Mucosa of rectum (tissue), 2 donors: ENCODE measurements at regions not wholly inside any gene's neighbourhood (a gene's known extent, or its start where the extent isn't known, plus 50 kb on each side); places are given as distances from the start of the nearest gene placed in this dataset.

Experiments used
- H3K27ac ChIP-seq, 2 donors: one replicate each; pipeline ENCODE4 v1.7.0; 2013; ENCODE audit warnings: inconsistent platforms in 2 of 2, low read depth in 2 of 2, low read length in 2 of 2
- H3K27me3 ChIP-seq, 2 donors: one replicate each; pipeline ENCODE4 v1.7.0; 2013; ENCODE audit warnings: low read length in 2 of 2; ENCODE audit not compliant: control insufficient read depth in 2 of 2, insufficient read depth in 2 of 2
- H3K36me3 ChIP-seq, 2 donors: one replicate each; pipeline ENCODE4 v1.7.0; 2013; ENCODE audit warnings: low read length in 2 of 2; ENCODE audit not compliant: control insufficient read depth in 2 of 2, insufficient read depth in 2 of 2
- H3K4me1 ChIP-seq, 2 donors: one replicate each; pipeline ENCODE4 v1.7.0; 2013; ENCODE audit warnings: low read length in 2 of 2, mild to moderate bottlenecking in 1 of 2; ENCODE audit not compliant: control insufficient read depth in 2 of 2, insufficient read depth in 2 of 2
- H3K4me3 ChIP-seq, 2 donors: one replicate each; pipeline ENCODE4 v1.7.0; 2013; ENCODE audit warnings: low read length in 2 of 2
- H3K9ac ChIP-seq, 2 donors: one replicate each; pipeline ENCODE4 v1.7.0; 2013; ENCODE audit warnings: low read length in 2 of 2, low read depth in 1 of 2, mild to moderate bottlenecking in 1 of 2
- H3K9me3 ChIP-seq, 2 donors: one replicate each; pipeline ENCODE4 v1.7.0; 2013; ENCODE audit warnings: low read length in 2 of 2; ENCODE audit not compliant: control insufficient read depth in 2 of 2
- donor health status: healthy.
- donor health status: Normal muscosa, but diverticular disease.

- H3K9ac ChIP-seq = no peak overlapping the region
- H3K27me3 ChIP-seq = no peaks in the 10 kb centered on the region
- no peak overlapping the region for H3K4me3 ChIP-seq
- no peak overlapping the region for H3K27ac ChIP-seq
- H3K36me3 ChIP-seq = no peaks in the 10 kb centered on the region
- no peaks in the 10 kb centered on the region for H3K9me3 ChIP-seq
- H3K4me1 ChIP-seq = no peaks in the 10 kb centered on the region
Observed at GRCh38 chr2:196427986-196428634, 211.4 kb upstream of the CCDC150 start.

GRCh38 chr2:196431076-196431475, 208.4 kb upstream of the CCDC150 start:
- Histone ChIP-seq H3K27me3 (no peaks in the 10 kb centered on the region), H3K4me1 (no peaks in the 10 kb centered on the region), H3K36me3 (no peaks in the 10 kb centered on the region), H3K9me3 (no peaks in the 10 kb centered on the region), H3K27ac (no peak overlapping the region), H3K9ac (no peak overlapping the region), H3K4me3 (no peak overlapping the region)

- no peak overlapping the region for H3K9ac ChIP-seq
- no peaks in the 10 kb centered on the region for H3K4me1 ChIP-seq
- no peak overlapping the region for H3K27ac ChIP-seq
- no peak overlapping the region for H3K4me3 ChIP-seq
- no peaks in the 10 kb centered on the region for H3K27me3 ChIP-seq
- no peaks in the 10 kb centered on the region for H3K9me3 ChIP-seq
- no peaks in the 10 kb centered on the region for H3K36me3 ChIP-seq
Observed at GRCh38 chr2:196431957-196432356, 207.6 kb upstream of the CCDC150 start.

- no peaks in the 10 kb centered on the region for H3K4me1 ChIP-seq
- H3K27me3 ChIP-seq = no peaks in the 10 kb centered on the region
- H3K9me3 ChIP-seq = no peaks in the 10 kb centered on the region
- H3K4me3 ChIP-seq = no peak overlapping the region
- no peak overlapping the region for H3K27ac ChIP-seq
- no peak overlapping the region for H3K9ac ChIP-seq
- H3K36me3 ChIP-seq = no peaks in the 10 kb centered on the region
Observed at GRCh38 chr2:196433116-196433515, 206.4 kb upstream of the CCDC150 start.

- Histone ChIP-seq H3K36me3 (no peaks in the 10 kb centered on the region), H3K9ac (no peak overlapping the region), H3K27ac (no peak overlapping the region), H3K4me1 (no peaks in the 10 kb centered on the region), H3K27me3 (no peaks in the 10 kb centered on the region), H3K9me3 (no peaks in the 10 kb centered on the region), H3K4me3 (no peak overlapping the region)
Observed at GRCh38 chr2:196434217-196434616, 205.3 kb upstream of the CCDC150 start.

GRCh38 chr2:196435189-196435588, 204.3 kb upstream of the CCDC150 start:
- no peaks in the 10 kb centered on the region for H3K36me3 ChIP-seq
- no peaks in the 10 kb centered on the region for H3K27me3 ChIP-seq
- H3K4me1 ChIP-seq = no peaks in the 10 kb centered on the region
- no peaks in the 10 kb centered on the region for H3K9me3 ChIP-seq
- no peak overlapping the region for H3K9ac ChIP-seq
- H3K27ac ChIP-seq = no peak overlapping the region
- no peak overlapping the region for H3K4me3 ChIP-seq

GRCh38 chr2:196437626-196438025, 201.9 kb upstream of the CCDC150 start:
- H3K4me1 ChIP-seq = no peaks in the 10 kb centered on the region
- no peaks in the 10 kb centered on the region for H3K36me3 ChIP-seq
- no peaks in the 10 kb centered on the region for H3K9me3 ChIP-seq
- no peak overlapping the region for H3K27ac ChIP-seq
- no peak overlapping the region for H3K4me3 ChIP-seq
- H3K9ac ChIP-seq = no peak overlapping the region
- no peaks in the 10 kb centered on the region for H3K27me3 ChIP-seq

- Histone ChIP-seq H3K4me3 (no peak overlapping the region), H3K4me1 (no peaks in the 10 kb centered on the region), H3K27me3 (no peaks in the 10 kb centered on the region), H3K36me3 (no peaks in the 10 kb centered on the region), H3K27ac (no peak overlapping the region), H3K9ac (no peak overlapping the region), H3K9me3 (no peaks in the 10 kb centered on the region)
Observed at GRCh38 chr2:196439760-196440159, 199.8 kb upstream of the CCDC150 start.

GRCh38 chr2:196440413-196440812, 199.1 kb upstream of the CCDC150 start:
- no peaks in the 10 kb centered on the region for H3K36me3 ChIP-seq
- no peaks in the 10 kb centered on the region for H3K9me3 ChIP-seq
- H3K4me3 ChIP-seq = no peak overlapping the region
- no peaks in the 10 kb centered on the region for H3K4me1 ChIP-seq
- no peaks in the 10 kb centered on the region for H3K27me3 ChIP-seq
- no peak overlapping the region for H3K27ac ChIP-seq
- no peak overlapping the region for H3K9ac ChIP-seq

- Histone ChIP-seq H3K9me3 (no peaks in the 10 kb centered on the region), H3K4me3 (no peak overlapping the region), H3K27ac (no peak overlapping the region), H3K9ac (no peak overlapping the region), H3K27me3 (no peaks in the 10 kb centered on the region), H3K4me1 (no peaks in the 10 kb centered on the region), H3K36me3 (no peaks in the 10 kb centered on the region)
Observed at GRCh38 chr2:196441527-196441926, 198.0 kb upstream of the CCDC150 start.

GRCh38 chr2:196442211-196442610, 197.3 kb upstream of the CCDC150 start:
- H3K4me3 ChIP-seq = no peak overlapping the region
- H3K27me3 ChIP-seq = no peaks in the 10 kb centered on the region
- H3K36me3 ChIP-seq = no peaks in the 10 kb centered on the region
- H3K4me1 ChIP-seq = no peaks in the 10 kb centered on the region
- no peak overlapping the region for H3K9ac ChIP-seq
- no peaks in the 10 kb centered on the region for H3K9me3 ChIP-seq
- H3K27ac ChIP-seq = no peak overlapping the region
